GM13977 (cell line): ENCODE measurements at regions not wholly inside any gene's neighbourhood (a gene's known extent, or its start where the extent isn't known, plus 50 kb on each side); places are given as distances from the start of the nearest gene placed in this dataset.
"Not testable (repeated sequence)": the region's sequence is repeated elsewhere in the genome, so short reads cannot be mapped to it uniquely, and the experiment has no call there.

Experiments
- DNase-seq: peaks from one replicate; pipeline ENCODE4 v3.0.0; 2012; ENCODE audit warnings: low spot score
- in situ Hi-C: fragments of 300-500 bp; cut with MboI; formaldehyde crosslinking; loops from one replicate; pipeline ENCODE4 v1.12.0; 2022; ENCODE audit warnings: low sequenced_read_pairs, low pct_unique_long_range_greater_than_20kb, mixed read lengths, inconsistent platforms; ENCODE audit not compliant: unreplicated experiment
- TF ChIP-seq, protein P1 (sequence below): IDR thresholded peaks from 2 replicates; pipeline ENCODE4 v1.5.1; 2012; ENCODE audit warnings: mild to moderate bottlenecking, control low read depth; ENCODE audit not compliant: insufficient read depth; ENCODE audit errors: extremely low read depth, missing control alignments

- TF ChIP-seq, protein P1, sequence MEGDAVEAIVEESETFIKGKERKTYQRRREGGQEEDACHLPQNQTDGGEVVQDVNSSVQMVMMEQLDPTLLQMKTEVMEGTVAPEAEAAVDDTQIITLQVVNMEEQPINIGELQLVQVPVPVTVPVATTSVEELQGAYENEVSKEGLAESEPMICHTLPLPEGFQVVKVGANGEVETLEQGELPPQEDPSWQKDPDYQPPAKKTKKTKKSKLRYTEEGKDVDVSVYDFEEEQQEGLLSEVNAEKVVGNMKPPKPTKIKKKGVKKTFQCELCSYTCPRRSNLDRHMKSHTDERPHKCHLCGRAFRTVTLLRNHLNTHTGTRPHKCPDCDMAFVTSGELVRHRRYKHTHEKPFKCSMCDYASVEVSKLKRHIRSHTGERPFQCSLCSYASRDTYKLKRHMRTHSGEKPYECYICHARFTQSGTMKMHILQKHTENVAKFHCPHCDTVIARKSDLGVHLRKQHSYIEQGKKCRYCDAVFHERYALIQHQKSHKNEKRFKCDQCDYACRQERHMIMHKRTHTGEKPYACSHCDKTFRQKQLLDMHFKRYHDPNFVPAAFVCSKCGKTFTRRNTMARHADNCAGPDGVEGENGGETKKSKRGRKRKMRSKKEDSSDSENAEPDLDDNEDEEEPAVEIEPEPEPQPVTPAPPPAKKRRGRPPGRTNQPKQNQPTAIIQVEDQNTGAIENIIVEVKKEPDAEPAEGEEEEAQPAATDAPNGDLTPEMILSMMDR = no peak
- in situ Hi-C loops = no loop called here
These were observed 74.6 kb upstream of the ARRDC3 start for GRCh38 chr5:91457681-91458058.

DNA sequence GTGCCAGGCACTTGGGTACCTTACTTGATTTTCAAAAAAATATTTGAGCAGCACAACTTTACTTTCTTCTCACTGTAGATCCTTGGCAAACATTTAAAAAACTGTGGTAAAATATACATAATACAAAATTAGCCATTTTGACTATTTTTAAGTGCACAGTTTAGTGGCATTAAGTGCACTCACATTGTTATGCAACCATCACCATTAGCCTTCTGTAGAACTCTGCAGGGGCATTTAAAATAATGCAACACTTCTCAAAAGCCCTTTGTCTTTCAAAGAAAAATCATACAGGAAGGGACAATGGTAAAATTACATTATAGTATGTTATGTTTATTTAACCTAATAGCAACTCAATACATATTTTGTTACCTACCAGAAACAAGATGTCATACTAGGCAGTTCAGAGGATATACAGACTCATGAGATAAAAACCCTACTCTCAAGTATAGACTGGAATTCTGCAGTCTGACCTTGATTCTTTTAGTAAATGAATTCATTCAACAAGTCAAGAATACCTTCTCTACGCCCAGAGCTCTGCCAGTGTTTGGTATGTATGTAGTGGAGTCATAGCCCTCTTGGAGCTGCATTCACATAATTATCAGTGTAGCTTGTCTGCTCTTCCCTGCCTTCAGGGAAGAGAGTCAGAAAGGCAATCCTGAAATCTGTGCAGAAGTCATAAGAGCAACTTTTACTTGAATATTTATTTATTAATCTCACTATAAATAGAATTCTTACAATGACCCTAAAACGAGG lies 74.0 kb upstream of the ARRDC3 start:
- no peak for DNase-seq
- in situ Hi-C loops = no loop called here
- TF ChIP-seq, protein P1 = no peak

More at GRCh38 chr5:91457681-91458058, 74.6 kb upstream of the ARRDC3 start:
- DNase-seq = no peak

- TF ChIP-seq, protein P1 = no peak
- in situ Hi-C loops = no loop called here
- no peak for DNase-seq
These were observed 66.0 kb upstream of the ARRDC3 start for GRCh38 chr5:91449083-91449482.

- in situ Hi-C loops, DNase-seq: not testable (repeated sequence)
These were observed 65.0 kb upstream of the ARRDC3 start for GRCh38 chr5:91448079-91448478.

DNA sequence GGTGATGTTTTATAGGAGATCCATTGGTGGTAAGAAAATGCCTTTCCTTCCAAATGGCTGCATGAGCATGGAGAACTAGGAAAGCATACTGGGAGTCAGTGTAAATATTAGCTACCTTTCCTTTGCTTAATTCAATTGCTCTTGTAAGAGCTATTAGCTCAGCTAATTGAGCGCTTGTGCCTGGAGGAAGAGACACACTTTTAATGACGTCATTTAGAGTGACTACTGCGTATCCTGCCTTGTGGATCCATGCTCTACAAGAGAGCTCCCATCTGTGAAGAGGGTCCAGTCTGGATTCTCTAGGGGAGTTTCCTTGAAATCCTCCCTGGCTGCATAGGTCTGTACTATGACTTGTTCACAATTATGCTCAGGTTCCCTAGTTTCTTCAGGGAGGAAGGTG lies 63.8 kb upstream of the ARRDC3 start:
- DNase-seq, in situ Hi-C loops: not testable (repeated sequence)

- no peak for DNase-seq
- in situ Hi-C loops = no loop called here
These were observed 60.8 kb upstream of the ARRDC3 start for GRCh38 chr5:91443761-91444467.

DNA sequence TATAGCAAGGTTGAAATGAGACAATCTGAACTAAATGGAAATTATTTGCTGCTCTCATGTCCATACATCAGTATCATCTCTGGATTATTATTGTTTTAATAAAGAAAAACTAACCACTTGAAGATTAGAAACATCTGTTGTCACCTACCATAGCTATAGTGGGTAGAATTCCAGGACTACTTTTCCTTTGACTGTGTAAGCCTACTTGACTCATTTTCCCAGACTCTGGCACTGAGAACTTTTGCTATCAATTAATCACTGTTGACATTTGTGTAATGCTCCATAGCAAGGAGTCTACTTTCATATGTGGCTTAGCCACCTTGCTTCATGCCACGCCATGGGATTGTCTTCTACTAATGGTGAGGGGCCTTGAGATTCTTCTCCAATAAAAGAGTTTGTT lies 59.9 kb upstream of the ARRDC3 start:
- TF ChIP-seq, protein P1 = no peak
- in situ Hi-C loops = no loop called here
- no peak for DNase-seq

More at GRCh38 chr5:91443761-91444467, 60.8 kb upstream of the ARRDC3 start:
- TF ChIP-seq, protein P1 = no peak
